Stimulated activated effector memory CD8-positive, alpha-beta T cell treated with anti-CD3 and anti-CD28 coated beads, Interleukin-12 subunit alpha, Interleukin-12 subunit beta, amount 100 ng/mL, for 72 hours (primary cell): ENCODE measurements at regions not wholly inside any gene's neighbourhood (a gene's known extent, or its start where the extent isn't known, plus 50 kb on each side); places are given as distances from the start of the nearest gene placed in this dataset.

Source experiments
- ATAC-seq: fragments of 150-1000 bp; cut with Tn5 transposase; 2 replicates; pipeline ENCODE4 v1.10.0; 2021
- DNase-seq, 2 donors: peaks; one replicate each; pipeline ENCODE4 v3.0.0; 2021 to 2022; ENCODE audit warnings: low spot score in 2 of 2
- H3K27ac Mint-ChIP-seq: one replicate; pipeline ENCODE4 v1.8.0; 2022; ENCODE audit warnings: mild to moderate bottlenecking, mixed read lengths
- H3K36me3 Mint-ChIP-seq: one replicate; pipeline ENCODE4 v1.8.0; 2022; ENCODE audit warnings: mild to moderate bottlenecking, mixed read lengths
- H3K4me1 Mint-ChIP-seq: one replicate; pipeline ENCODE4 v1.8.0; 2022; ENCODE audit warnings: mixed read lengths
- H3K4me3 Mint-ChIP-seq: one replicate; pipeline ENCODE4 v1.8.0; 2022; ENCODE audit warnings: mild to moderate bottlenecking, mixed read lengths
- H3K9me3 Mint-ChIP-seq: one replicate; pipeline ENCODE4 v1.8.0; 2022; ENCODE audit warnings: mixed read lengths

GRCh38 chr3:13211605-13212210, 138.5 kb upstream of the IQSEC1 start:
- H3K9me3 Mint-ChIP-seq: no peaks in the 10 kb centered on the region
- no peak for DNase-seq
- no peak overlapping the region for H3K27ac Mint-ChIP-seq
- H3K4me3 Mint-ChIP-seq: no peak overlapping the region
- peaks cover 9% of the 10 kb centered on the region for H3K4me1 Mint-ChIP-seq
- H3K36me3 Mint-ChIP-seq: no peaks in the 10 kb centered on the region
- no peak for ATAC-seq

GRCh38 chr3:13210221-13210975, 137.2 kb upstream of the IQSEC1 start:
- Mint-ChIP-seq H3K27ac (no peak overlapping the region), H3K36me3 (no peaks in the 10 kb centered on the region), H3K4me3 (no peak overlapping the region), H3K9me3 (no peaks in the 10 kb centered on the region), H3K4me1 (peaks cover 9% of the 10 kb centered on the region)
- ATAC-seq: no peak
- DNase-seq: no peak

GRCh38 chr3:13209634-13209997, 136.4 kb upstream of the IQSEC1 start:
- peaks cover 16% of the 10 kb centered on the region for H3K4me1 Mint-ChIP-seq

GRCh38 chr3:13208706-13209633, 135.7 kb upstream of the IQSEC1 start:
- peaks cover 23% of the 10 kb centered on the region for H3K4me1 Mint-ChIP-seq
- ATAC-seq: no peak
- no peak for DNase-seq
- no peaks in the 10 kb centered on the region for H3K9me3 Mint-ChIP-seq
- no peak overlapping the region for H3K4me3 Mint-ChIP-seq
- no peak overlapping the region for H3K27ac Mint-ChIP-seq
- H3K36me3 Mint-ChIP-seq: no peaks in the 10 kb centered on the region

More at GRCh38 chr3:13209634-13209997, 136.4 kb upstream of the IQSEC1 start:
- no peak for DNase-seq
- no peak overlapping the region for H3K4me3 Mint-ChIP-seq
- H3K27ac Mint-ChIP-seq: no peak overlapping the region
- no peaks in the 10 kb centered on the region for H3K9me3 Mint-ChIP-seq
- no peak for ATAC-seq
- no peaks in the 10 kb centered on the region for H3K36me3 Mint-ChIP-seq

- Mint-ChIP-seq H3K4me1 (peaks cover 23% of the 10 kb centered on the region), H3K27ac (no peak overlapping the region), H3K9me3 (no peaks in the 10 kb centered on the region), H3K4me3 (no peak overlapping the region), H3K36me3 (no peaks in the 10 kb centered on the region)
- ATAC-seq: no peak
- no peak for DNase-seq
Observed at GRCh38 chr3:13207975-13208705, 134.9 kb upstream of the IQSEC1 start.

GRCh38 chr3:13207578-13207922, 134.3 kb upstream of the IQSEC1 start:
- ATAC-seq (no peak), DNase-seq (no peak)
- peaks cover 23% of the 10 kb centered on the region for H3K4me1 Mint-ChIP-seq
- no peaks in the 10 kb centered on the region for H3K9me3 Mint-ChIP-seq
- no peak overlapping the region for H3K4me3 Mint-ChIP-seq
- H3K36me3 Mint-ChIP-seq: no peaks in the 10 kb centered on the region
- no peak overlapping the region for H3K27ac Mint-ChIP-seq

GRCh38 chr3:13206799-13207577, 133.8 kb upstream of the IQSEC1 start:
- no peak for DNase-seq
- Mint-ChIP-seq H3K4me3 (no peak overlapping the region), H3K9me3 (no peaks in the 10 kb centered on the region), H3K27ac (no peak overlapping the region), H3K36me3 (no peaks in the 10 kb centered on the region), H3K4me1 (peaks cover 23% of the 10 kb centered on the region)
- no peak for ATAC-seq

- H3K4me3 Mint-ChIP-seq: no peak overlapping the region
- no peak for ATAC-seq
Observed at GRCh38 chr3:13205567-13206143, 132.4 kb upstream of the IQSEC1 start.

GRCh38 chr3:13204177-13204581, 130.9 kb upstream of the IQSEC1 start:
- Mint-ChIP-seq H3K4me3 (peak overlapping the region; percentile 42), H3K36me3 (no peaks in the 10 kb centered on the region), H3K9me3 (no peaks in the 10 kb centered on the region), H3K27ac (no peak overlapping the region), H3K4me1 (peaks cover 19% of the 10 kb centered on the region)
- DNase-seq (no peak), ATAC-seq (peak; percentile 20)

More at GRCh38 chr3:13205567-13206143, 132.4 kb upstream of the IQSEC1 start:
- no peaks in the 10 kb centered on the region for H3K9me3 Mint-ChIP-seq
- DNase-seq: no peak
- peaks cover 23% of the 10 kb centered on the region for H3K4me1 Mint-ChIP-seq
- no peak overlapping the region for H3K27ac Mint-ChIP-seq
- no peaks in the 10 kb centered on the region for H3K36me3 Mint-ChIP-seq

GRCh38 chr3:13203398-13204176, 130.4 kb upstream of the IQSEC1 start:
- no peaks in the 10 kb centered on the region for H3K36me3 Mint-ChIP-seq
- ATAC-seq (no peak), DNase-seq (no peak)
- H3K27ac Mint-ChIP-seq: no peak overlapping the region
- H3K9me3 Mint-ChIP-seq: no peaks in the 10 kb centered on the region
- peak overlapping the region; percentile 42 for H3K4me3 Mint-ChIP-seq
- H3K4me1 Mint-ChIP-seq: peaks cover 19% of the 10 kb centered on the region

- H3K4me1 Mint-ChIP-seq: peaks cover 19% of the 10 kb centered on the region
- no peak overlapping the region for H3K27ac Mint-ChIP-seq
- no peak overlapping the region for H3K4me3 Mint-ChIP-seq
- H3K9me3 Mint-ChIP-seq: no peaks in the 10 kb centered on the region
- no peak for DNase-seq
- H3K36me3 Mint-ChIP-seq: no peaks in the 10 kb centered on the region
- no peak for ATAC-seq
Observed at GRCh38 chr3:13202744-13203397, 129.6 kb upstream of the IQSEC1 start.

GRCh38 chr3:13201851-13202250, 128.6 kb upstream of the IQSEC1 start:
- Mint-ChIP-seq H3K36me3 (no peaks in the 10 kb centered on the region), H3K27ac (no peak overlapping the region), H3K4me3 (no peak overlapping the region), H3K4me1 (peaks cover 14% of the 10 kb centered on the region), H3K9me3 (no peaks in the 10 kb centered on the region)
- ATAC-seq: no peak
- DNase-seq: no peak

GRCh38 chr3:13200946-13201345, 127.7 kb upstream of the IQSEC1 start:
- Mint-ChIP-seq H3K4me1 (peaks cover 21% of the 10 kb centered on the region), H3K4me3 (no peak overlapping the region), H3K9me3 (no peaks in the 10 kb centered on the region), H3K27ac (no peak overlapping the region), H3K36me3 (no peaks in the 10 kb centered on the region)
- no peak for ATAC-seq
- DNase-seq: no peak
